ENCODE measurements at regions not wholly inside any gene's neighbourhood (a gene's known extent, or its start where the extent isn't known, plus 50 kb on each side); places are given as distances from the start of the nearest gene placed in this dataset.

DNA sequence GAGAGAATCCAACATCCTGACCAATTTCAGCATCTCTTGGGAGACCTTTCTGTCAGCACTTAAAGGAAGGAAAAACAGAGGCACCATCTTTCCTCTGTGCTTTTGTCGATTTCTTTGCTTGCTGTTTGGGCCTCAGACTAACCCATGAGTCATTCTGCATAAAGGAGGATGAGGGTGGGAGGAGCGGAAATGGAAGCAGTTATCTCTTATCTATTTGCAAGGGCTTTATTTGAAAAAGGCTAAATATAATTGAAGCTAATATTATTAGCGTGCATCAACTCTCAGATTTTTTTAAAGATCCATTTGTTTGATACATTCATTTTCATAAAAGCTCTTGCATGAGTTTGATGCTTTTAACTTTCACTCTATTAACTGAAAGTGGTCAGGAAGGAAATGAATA lies 72.9 kb downstream of the ZNF622 start:
- Histone ChIP-seq H3K27ac (ENCODE audit: insufficient read depth in 1 of 2, low read depth in 1 of 2, low read length in 2 of 2, poor library complexity in 1 of 2, severe bottlenecking in 2 of 2) (no peak overlapping the region), H3K27me3 (replicated peaks in 2 of 5; ENCODE audit: control insufficient read depth in 4 of 5, insufficient read depth in 5 of 5, low read length in 4 of 5) (no peaks in the 10 kb centered on the region), H3K4me3 (ENCODE audit: control insufficient read depth in 1 of 7, extremely low read depth in 1 of 7, insufficient read depth in 4 of 7, low read depth in 2 of 7, low read length in 6 of 7) (no peak overlapping the region), H3K4me1 (ENCODE audit: control extremely low read depth in 1 of 4, control insufficient read depth in 4 of 4, insufficient read depth in 4 of 4, low read length in 3 of 4) (no peaks in the 10 kb centered on the region), H3K9me3 (ENCODE audit: control extremely low read depth in 1 of 5, control insufficient read depth in 4 of 5, insufficient read depth in 2 of 5, low read depth in 1 of 5, low read length in 4 of 5) (no peaks in the 10 kb centered on the region), H3K36me3 (ENCODE audit: control insufficient read depth in 4 of 4, insufficient read depth in 4 of 4, low read length in 3 of 4) (no peaks in the 10 kb centered on the region)
- CTCF ChIA-PET, result no interaction called here
- POLR2A ChIA-PET, result no interaction called here
- DNase-seq, result no peak
- 60% methylated on average over 1 of the region's 3 CpGs for WGBS (ENCODE audit: insufficient coverage)

DNA sequence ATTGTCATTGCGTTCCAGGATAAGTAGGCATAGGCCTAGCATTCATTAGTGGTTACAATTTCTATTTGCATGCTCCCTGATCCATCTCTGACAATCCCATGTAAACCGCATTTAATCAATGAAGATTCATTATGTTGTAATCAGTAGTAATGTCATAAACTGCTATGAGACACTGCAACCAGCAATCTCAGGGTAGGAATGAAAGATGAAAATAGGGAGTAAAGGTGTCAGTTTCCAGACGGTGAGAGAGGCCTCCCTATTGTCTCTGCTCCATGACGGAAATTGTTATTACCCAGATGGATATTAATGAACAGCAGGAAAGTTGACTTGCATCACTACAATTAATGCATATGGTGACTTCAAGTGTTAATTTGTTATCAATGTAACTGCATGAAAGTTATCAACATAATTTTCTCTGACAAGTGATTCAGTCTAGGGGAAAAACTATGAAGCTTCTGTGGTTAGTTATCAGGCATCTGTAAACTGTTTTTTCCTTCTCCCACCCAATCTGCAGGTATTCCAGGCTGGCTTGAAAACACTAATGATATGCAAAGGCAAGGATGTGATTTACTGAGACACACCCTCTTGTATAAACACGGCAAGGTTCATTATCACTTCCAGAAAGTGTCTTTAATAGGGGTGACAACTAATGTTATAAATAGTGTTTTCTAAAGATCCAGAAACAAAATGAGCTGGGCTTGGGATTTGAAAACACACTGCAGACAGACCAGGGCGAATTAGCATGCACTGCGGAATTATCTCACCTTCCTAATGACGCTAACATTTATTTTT lies 73.5 kb downstream of the ZNF622 start:
- ChIA-PET POLR2A (no interaction called here), CTCF (no interaction called here)
- WGBS (ENCODE audit: insufficient coverage), result 100% methylated on average over 2 of the region's 8 CpGs
- no peak for DNase-seq
- H3K27me3 ChIP-seq (replicated peaks in 2 of 5; ENCODE audit: control insufficient read depth in 4 of 5, insufficient read depth in 5 of 5, low read length in 4 of 5), result no peaks in the 10 kb centered on the region
- H3K36me3 ChIP-seq (ENCODE audit: control insufficient read depth in 4 of 4, insufficient read depth in 4 of 4, low read length in 3 of 4), result no peaks in the 10 kb centered on the region
- H3K9me3 ChIP-seq (ENCODE audit: control extremely low read depth in 1 of 5, control insufficient read depth in 4 of 5, insufficient read depth in 2 of 5, low read depth in 1 of 5, low read length in 4 of 5), result no peaks in the 10 kb centered on the region
- no peaks in the 10 kb centered on the region for H3K4me1 ChIP-seq (ENCODE audit: control extremely low read depth in 1 of 4, control insufficient read depth in 4 of 4, insufficient read depth in 4 of 4, low read length in 3 of 4)
- H3K27ac ChIP-seq (ENCODE audit: insufficient read depth in 1 of 2, low read depth in 1 of 2, low read length in 2 of 2, poor library complexity in 1 of 2, severe bottlenecking in 2 of 2), result no peak overlapping the region
- no peak overlapping the region for H3K4me3 ChIP-seq (ENCODE audit: control insufficient read depth in 1 of 7, extremely low read depth in 1 of 7, insufficient read depth in 4 of 7, low read depth in 2 of 7, low read length in 6 of 7)

DNA sequence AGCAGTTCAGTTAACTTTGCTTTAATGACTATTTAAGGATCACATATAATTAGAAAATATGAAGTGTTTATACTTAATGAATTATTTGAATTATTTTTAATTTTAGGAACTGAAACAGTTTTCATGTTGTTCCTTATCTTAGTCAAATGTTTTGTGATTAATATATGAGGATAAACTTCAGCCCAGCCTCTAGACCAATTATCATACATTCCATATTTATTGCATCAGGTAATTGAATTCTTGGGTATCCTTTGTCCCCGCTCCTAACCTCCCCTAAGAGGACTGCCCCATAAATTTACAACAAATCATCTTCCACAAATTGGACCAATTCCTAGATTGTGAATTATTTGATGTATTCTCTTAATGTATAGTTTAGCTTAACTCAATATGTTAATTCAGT lies 74.8 kb downstream of the ZNF622 start:
- POLR2A ChIA-PET, result no interaction called here

DNA sequence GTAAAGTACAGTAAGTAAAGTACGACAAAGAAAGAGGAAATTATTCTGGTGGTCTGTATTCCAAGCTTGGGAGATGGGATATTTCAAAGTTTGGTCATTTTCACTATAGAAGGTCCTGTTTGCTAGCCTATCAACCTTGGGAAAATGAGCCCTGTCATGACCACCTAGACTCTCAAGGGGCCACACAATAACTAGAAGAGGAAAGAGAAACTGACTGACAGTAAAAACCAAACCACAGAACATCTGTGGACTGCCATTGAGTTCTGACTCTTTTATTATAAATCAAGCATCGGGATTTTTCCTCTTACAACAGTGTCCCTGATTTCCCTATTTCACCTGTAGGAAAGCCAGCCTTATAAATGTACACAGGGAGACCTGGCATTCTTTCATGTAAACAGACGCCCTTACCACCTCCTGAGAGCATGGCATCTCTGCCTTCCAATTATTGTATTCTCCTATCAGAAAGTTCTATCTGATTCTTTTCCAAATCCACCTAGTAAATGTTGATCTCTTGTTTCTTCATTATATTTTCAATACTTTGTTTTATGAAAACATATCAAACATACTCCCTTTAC lies 80.0 kb downstream of the ZNF622 start:
- DNase-seq, result no peak
- POLR2A ChIA-PET, result interaction anchor here (0.6 kb wide), 1 partner anchor 1241 kb away, joined by 7 read pairs; no protein-coding TSS in a partner anchor
- CTCF ChIA-PET, result no interaction called here

More for the DNA sequence above, 74.8 kb downstream of the ZNF622 start:
- no CpG with 5 or more reads among the region's 1 CpG for WGBS (ENCODE audit: insufficient coverage)
- Histone ChIP-seq H3K9me3 (ENCODE audit: control extremely low read depth in 1 of 5, control insufficient read depth in 4 of 5, insufficient read depth in 2 of 5, low read depth in 1 of 5, low read length in 4 of 5) (no peaks in the 10 kb centered on the region), H3K27ac (ENCODE audit: insufficient read depth in 1 of 2, low read depth in 1 of 2, low read length in 2 of 2, poor library complexity in 1 of 2, severe bottlenecking in 2 of 2) (no peak overlapping the region), H3K4me3 (ENCODE audit: control insufficient read depth in 1 of 7, extremely low read depth in 1 of 7, insufficient read depth in 4 of 7, low read depth in 2 of 7, low read length in 6 of 7) (no peak overlapping the region), H3K27me3 (replicated peaks in 2 of 5; ENCODE audit: control insufficient read depth in 4 of 5, insufficient read depth in 5 of 5, low read length in 4 of 5) (no peaks in the 10 kb centered on the region), H3K36me3 (ENCODE audit: control insufficient read depth in 4 of 4, insufficient read depth in 4 of 4, low read length in 3 of 4) (no peaks in the 10 kb centered on the region), H3K4me1 (ENCODE audit: control extremely low read depth in 1 of 4, control insufficient read depth in 4 of 4, insufficient read depth in 4 of 4, low read length in 3 of 4) (no peaks in the 10 kb centered on the region)
- no peak for DNase-seq
- CTCF ChIA-PET, result no interaction called here

DNA sequence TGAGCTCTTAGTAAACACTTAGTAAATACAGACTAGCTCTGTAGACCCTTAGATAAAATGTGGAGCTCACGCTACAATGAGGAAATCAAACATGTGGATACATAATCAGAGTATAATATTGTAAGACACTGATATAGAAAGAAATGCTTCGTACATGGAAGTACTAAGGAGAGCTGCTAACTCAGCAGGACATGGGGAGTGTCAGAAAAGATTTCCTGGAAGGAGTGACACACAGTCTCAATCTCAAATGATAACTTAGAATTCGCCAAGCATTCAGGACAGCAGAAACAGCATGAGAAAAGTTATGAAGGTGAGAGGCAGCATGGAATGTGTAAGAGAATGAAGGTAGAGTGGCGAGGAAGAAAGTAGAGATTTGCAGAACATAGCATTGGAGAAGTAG lies 80.8 kb downstream of the ZNF622 start:
- H3K36me3 ChIP-seq (ENCODE audit: control insufficient read depth in 4 of 4, insufficient read depth in 4 of 4, low read length in 3 of 4), result no peaks in the 10 kb centered on the region
- ChIA-PET CTCF (no interaction called here), POLR2A (no interaction called here)
- H3K27ac ChIP-seq (ENCODE audit: insufficient read depth in 1 of 2, low read depth in 1 of 2, low read length in 2 of 2, poor library complexity in 1 of 2, severe bottlenecking in 2 of 2), result no peak overlapping the region
- H3K27me3 ChIP-seq (replicated peaks in 2 of 5; ENCODE audit: control insufficient read depth in 4 of 5, insufficient read depth in 5 of 5, low read length in 4 of 5), result no peaks in the 10 kb centered on the region
- WGBS (ENCODE audit: insufficient coverage), result 100% methylated on average over 3 of the region's 4 CpGs
- no peak overlapping the region for H3K4me3 ChIP-seq (ENCODE audit: control insufficient read depth in 1 of 7, extremely low read depth in 1 of 7, insufficient read depth in 4 of 7, low read depth in 2 of 7, low read length in 6 of 7)
- no peaks in the 10 kb centered on the region for H3K4me1 ChIP-seq (ENCODE audit: control extremely low read depth in 1 of 4, control insufficient read depth in 4 of 4, insufficient read depth in 4 of 4, low read length in 3 of 4)
- H3K9me3 ChIP-seq (ENCODE audit: control extremely low read depth in 1 of 5, control insufficient read depth in 4 of 5, insufficient read depth in 2 of 5, low read depth in 1 of 5, low read length in 4 of 5), result no peaks in the 10 kb centered on the region
- no peak for DNase-seq

More for the DNA sequence above, 80.0 kb downstream of the ZNF622 start:
- Histone ChIP-seq H3K27ac (ENCODE audit: insufficient read depth in 1 of 2, low read depth in 1 of 2, low read length in 2 of 2, poor library complexity in 1 of 2, severe bottlenecking in 2 of 2) (no peak overlapping the region), H3K9me3 (ENCODE audit: control extremely low read depth in 1 of 5, control insufficient read depth in 4 of 5, insufficient read depth in 2 of 5, low read depth in 1 of 5, low read length in 4 of 5) (no peaks in the 10 kb centered on the region), H3K27me3 (replicated peaks in 2 of 5; ENCODE audit: control insufficient read depth in 4 of 5, insufficient read depth in 5 of 5, low read length in 4 of 5) (no peaks in the 10 kb centered on the region), H3K4me1 (ENCODE audit: control extremely low read depth in 1 of 4, control insufficient read depth in 4 of 4, insufficient read depth in 4 of 4, low read length in 3 of 4) (no peaks in the 10 kb centered on the region), H3K36me3 (ENCODE audit: control insufficient read depth in 4 of 4, insufficient read depth in 4 of 4, low read length in 3 of 4) (no peaks in the 10 kb centered on the region), H3K4me3 (ENCODE audit: control insufficient read depth in 1 of 7, extremely low read depth in 1 of 7, insufficient read depth in 4 of 7, low read depth in 2 of 7, low read length in 6 of 7) (no peak overlapping the region)
- WGBS (ENCODE audit: insufficient coverage), result 96% methylated on average over 2 of the region's 3 CpGs

DNA sequence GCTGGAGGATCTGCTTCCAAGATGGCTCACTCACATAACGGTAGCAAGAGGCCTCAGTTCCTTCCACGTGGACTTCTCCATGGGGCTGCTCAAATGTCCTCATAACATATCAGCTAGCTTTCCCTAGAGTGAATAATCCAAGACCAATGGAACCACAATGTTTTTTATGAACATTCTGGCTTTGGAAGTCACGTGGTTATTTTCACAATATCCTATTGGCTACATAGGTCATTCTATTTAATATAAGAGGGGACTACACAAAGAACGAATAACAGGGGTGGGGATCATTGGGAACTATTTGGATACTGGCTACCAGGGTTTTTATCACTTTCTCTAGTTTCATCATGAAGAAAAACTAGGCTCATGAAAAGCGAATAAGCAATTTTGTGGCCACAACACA lies 81.4 kb downstream of the ZNF622 start:
- no peaks in the 10 kb centered on the region for H3K9me3 ChIP-seq (ENCODE audit: control extremely low read depth in 1 of 5, control insufficient read depth in 4 of 5, insufficient read depth in 2 of 5, low read depth in 1 of 5, low read length in 4 of 5)
- 88% methylated on average over 3 of the region's 5 CpGs for WGBS (ENCODE audit: insufficient coverage)
- ChIA-PET POLR2A (no interaction called here), CTCF (no interaction called here)
- H3K36me3 ChIP-seq (ENCODE audit: control insufficient read depth in 4 of 4, insufficient read depth in 4 of 4, low read length in 3 of 4), result no peaks in the 10 kb centered on the region
- no peaks in the 10 kb centered on the region for H3K27me3 ChIP-seq (replicated peaks in 2 of 5; ENCODE audit: control insufficient read depth in 4 of 5, insufficient read depth in 5 of 5, low read length in 4 of 5)
- no peak overlapping the region for H3K4me3 ChIP-seq (ENCODE audit: control insufficient read depth in 1 of 7, extremely low read depth in 1 of 7, insufficient read depth in 4 of 7, low read depth in 2 of 7, low read length in 6 of 7)
- no peak for DNase-seq
- no peak overlapping the region for H3K27ac ChIP-seq (ENCODE audit: insufficient read depth in 1 of 2, low read depth in 1 of 2, low read length in 2 of 2, poor library complexity in 1 of 2, severe bottlenecking in 2 of 2)
- no peaks in the 10 kb centered on the region for H3K4me1 ChIP-seq (ENCODE audit: control extremely low read depth in 1 of 4, control insufficient read depth in 4 of 4, insufficient read depth in 4 of 4, low read length in 3 of 4)

DNA sequence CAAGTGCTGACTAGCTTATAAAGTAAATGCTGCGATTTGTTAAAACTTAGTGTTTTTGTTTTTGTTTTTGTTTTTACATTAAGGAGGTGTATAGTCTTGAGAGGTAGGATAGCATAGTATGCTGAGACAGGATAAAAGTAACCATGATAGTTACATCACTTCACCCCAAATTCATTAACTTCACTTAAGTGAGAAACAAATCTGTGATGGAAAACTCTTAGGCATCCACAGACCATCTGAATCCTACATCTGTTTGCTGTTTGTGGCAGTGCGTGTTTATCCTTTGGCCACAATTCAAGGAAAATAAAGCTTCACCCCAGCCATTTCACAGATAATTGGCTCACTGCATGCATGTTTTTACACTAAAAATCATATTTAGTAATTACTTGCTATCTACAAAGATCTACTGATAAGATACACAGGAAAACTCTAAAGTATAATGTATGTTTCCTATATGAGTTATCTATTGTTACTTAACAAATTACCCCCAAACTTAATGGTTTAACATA lies 82.0 kb downstream of the ZNF622 start:
- H3K27me3 ChIP-seq (replicated peaks in 2 of 5; ENCODE audit: control insufficient read depth in 4 of 5, insufficient read depth in 5 of 5, low read length in 4 of 5), result no peaks in the 10 kb centered on the region
- CTCF ChIA-PET, result no interaction called here
- H3K36me3 ChIP-seq (ENCODE audit: control insufficient read depth in 4 of 4, insufficient read depth in 4 of 4, low read length in 3 of 4), result no peaks in the 10 kb centered on the region
- no peak overlapping the region for H3K27ac ChIP-seq (ENCODE audit: insufficient read depth in 1 of 2, low read depth in 1 of 2, low read length in 2 of 2, poor library complexity in 1 of 2, severe bottlenecking in 2 of 2)
- POLR2A ChIA-PET, result no interaction called here
- H3K4me3 ChIP-seq (ENCODE audit: control insufficient read depth in 1 of 7, extremely low read depth in 1 of 7, insufficient read depth in 4 of 7, low read depth in 2 of 7, low read length in 6 of 7), result no peak overlapping the region
- no peaks in the 10 kb centered on the region for H3K4me1 ChIP-seq (ENCODE audit: control extremely low read depth in 1 of 4, control insufficient read depth in 4 of 4, insufficient read depth in 4 of 4, low read length in 3 of 4)
- no peak for DNase-seq
- no peaks in the 10 kb centered on the region for H3K9me3 ChIP-seq (ENCODE audit: control extremely low read depth in 1 of 5, control insufficient read depth in 4 of 5, insufficient read depth in 2 of 5, low read depth in 1 of 5, low read length in 4 of 5)
- WGBS (ENCODE audit: insufficient coverage), result no CpG with 5 or more reads among the region's 2 CpGs

All from common myeloid progenitor, CD34-positive (primary cell).